ENCODE measurements at regions not wholly inside any gene's neighbourhood (a gene's known extent, or its start where the extent isn't known, plus 50 kb on each side); places are given as distances from the start of the nearest gene placed in this dataset.

- Histone ChIP-seq H3K9me3 (no peaks in the 10 kb centered on the region; the same call in 1 of the 2 replicates), H3K36me3 (no peaks in the 10 kb centered on the region), H3K27me3 (no peaks in the 10 kb centered on the region), H3K4me1 (no peaks in the 10 kb centered on the region), H3K4me3 (ENCODE audit: low read depth, low read length) (no peak overlapping the region)
- TF ChIP-seq CTCF (IDR thresholded peaks at IDR 0.05; ENCODE audit: low read depth, low read length): no peak
- no peak for DNase-seq
These were observed 431.5 kb upstream of the BOD1L1 start for GRCh38 chr4:14059006-14059405.

GRCh38 chr4:14064984-14065383 lies 437.5 kb upstream of the BOD1L1 start:
- H3K27me3 ChIP-seq: no peaks in the 10 kb centered on the region
- TF ChIP-seq CTCF (IDR thresholded peaks at IDR 0.05; ENCODE audit: low read depth, low read length): no peak
- no peaks in the 10 kb centered on the region for H3K4me1 ChIP-seq
- no peak overlapping the region for H3K4me3 ChIP-seq (ENCODE audit: low read depth, low read length)
- H3K9me3 ChIP-seq: no peaks in the 10 kb centered on the region
- no peak for DNase-seq
- H3K36me3 ChIP-seq: no peaks in the 10 kb centered on the region

- no peaks in the 10 kb centered on the region for H3K4me1 ChIP-seq
- DNase-seq: no peak
- H3K4me3 ChIP-seq (ENCODE audit: low read depth, low read length): no peak overlapping the region
- H3K36me3 ChIP-seq: no peaks in the 10 kb centered on the region
- no peak for TF ChIP-seq CTCF (IDR thresholded peaks at IDR 0.05; ENCODE audit: low read depth, low read length)
- H3K9me3 ChIP-seq: no peaks in the 10 kb centered on the region
- no peaks in the 10 kb centered on the region for H3K27me3 ChIP-seq
These were observed 437.9 kb upstream of the BOD1L1 start for GRCh38 chr4:14065406-14065805.

- no peak overlapping the region for H3K4me3 ChIP-seq (ENCODE audit: low read depth, low read length)
- TF ChIP-seq CTCF (IDR thresholded peaks at IDR 0.05; ENCODE audit: low read depth, low read length): no peak
- no peaks in the 10 kb centered on the region for H3K4me1 ChIP-seq
- H3K27me3 ChIP-seq: no peaks in the 10 kb centered on the region
- no peak for DNase-seq
- H3K36me3 ChIP-seq: no peaks in the 10 kb centered on the region
- H3K9me3 ChIP-seq: no peaks in the 10 kb centered on the region
These were observed 439.5 kb upstream of the BOD1L1 start for GRCh38 chr4:14066979-14067378.

- DNase-seq: no peak
These were observed 442.4 kb upstream of the BOD1L1 start for GRCh38 chr4:14069886-14070285.

More at GRCh38 chr4:14069886-14070285, 442.4 kb upstream of the BOD1L1 start:
- Histone ChIP-seq H3K4me1 (no peaks in the 10 kb centered on the region), H3K36me3 (no peaks in the 10 kb centered on the region), H3K4me3 (ENCODE audit: low read depth, low read length) (no peak overlapping the region), H3K9me3 (no peaks in the 10 kb centered on the region), H3K27me3 (no peaks in the 10 kb centered on the region)
- no peak for TF ChIP-seq CTCF (IDR thresholded peaks at IDR 0.05; ENCODE audit: low read depth, low read length)

All from BE2C (cell line).